Fibroblast of villous mesenchyme (primary cell): ENCODE measurements at regions not wholly inside any gene's neighbourhood (a gene's known extent, or its start where the extent isn't known, plus 50 kb on each side); places are given as distances from the start of the nearest gene placed in this dataset.
A peak's percentile ranks its signal among the peaks of the same experiment; 100 is the strongest.

Experiments
- DNase-seq: peaks from one replicate; pipeline ENCODE4 v3.0.0-alpha.2; 2010; ENCODE audit warnings: low read depth
- H3K4me3 ChIP-seq: 2 replicates; pipeline ENCODE4 v1.5.1; 2011; ENCODE audit warnings: low read depth, mild to moderate bottlenecking, low read length
- CTCF ChIP-seq: IDR thresholded peaks from 2 replicates; pipeline ENCODE4 v1.5.1; 2012; ENCODE audit warnings: low read depth, mild to moderate bottlenecking, low read length; ENCODE audit not compliant: insufficient read depth

DNA sequence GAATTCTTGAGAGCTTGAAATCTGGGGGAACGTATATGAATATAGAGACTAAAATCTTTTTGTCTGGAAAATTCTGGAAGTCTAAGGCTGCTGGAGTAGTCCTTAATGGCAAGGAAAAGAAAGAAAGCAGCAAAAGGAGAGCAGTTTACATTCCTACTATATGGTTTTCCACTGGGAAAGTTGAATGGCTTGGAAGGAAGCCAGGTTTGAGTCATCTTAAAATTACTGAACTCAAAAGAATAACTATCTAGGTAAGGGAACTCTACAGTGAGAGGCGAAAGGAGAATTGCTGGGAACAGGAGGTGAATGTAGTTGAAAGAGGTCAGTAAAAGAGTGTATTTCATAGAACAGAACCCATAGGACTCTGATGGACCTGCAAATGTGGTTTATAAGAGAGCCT lies 258.1 kb upstream of the EDIL3 start:
- TF ChIP-seq CTCF: no peak
- DNase-seq: peak; percentile 13
- H3K4me3 ChIP-seq: no peak overlapping the region

- H3K4me3 ChIP-seq: no peak overlapping the region
- DNase-seq: no peak
- TF ChIP-seq CTCF: no peak
These were observed 257.6 kb upstream of the EDIL3 start for GRCh38 chr5:84642324-84642723.

DNA sequence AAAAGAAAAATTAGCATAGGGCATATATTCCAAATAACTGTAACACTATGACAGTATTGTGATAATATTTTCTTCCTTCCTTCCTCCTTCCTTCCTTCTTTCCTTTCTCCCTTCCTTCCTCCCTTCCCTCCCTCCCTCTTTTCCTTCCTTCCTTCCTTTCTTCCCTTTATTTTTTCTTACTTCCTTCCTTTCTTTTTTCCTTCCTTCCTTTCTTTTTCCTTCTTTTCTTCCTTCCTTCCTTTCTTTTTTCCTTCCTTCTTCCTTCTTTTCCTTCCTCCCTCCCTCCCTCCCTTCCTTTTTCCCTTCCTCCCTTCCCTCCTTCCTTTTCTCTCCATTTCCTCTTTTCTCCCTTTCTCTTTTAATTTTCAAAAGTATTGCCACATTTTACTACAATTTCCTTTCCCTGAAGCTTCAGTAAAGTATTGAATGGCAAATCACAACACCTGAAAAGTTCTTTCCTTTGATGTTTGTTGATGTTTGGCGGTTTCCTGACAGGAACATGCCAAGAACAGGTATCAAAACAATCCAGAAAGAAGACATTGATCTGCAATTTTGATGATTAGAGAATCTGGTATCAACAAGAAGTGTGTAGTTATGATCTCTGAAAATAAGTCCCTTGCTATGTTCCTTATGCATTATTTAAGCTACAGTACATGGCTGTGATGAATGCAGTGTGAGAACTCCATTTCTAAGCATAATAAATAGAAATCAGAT lies 253.1 kb upstream of the EDIL3 start:
- no peak for DNase-seq
- no peak overlapping the region for H3K4me3 ChIP-seq
- no peak for TF ChIP-seq CTCF

DNA sequence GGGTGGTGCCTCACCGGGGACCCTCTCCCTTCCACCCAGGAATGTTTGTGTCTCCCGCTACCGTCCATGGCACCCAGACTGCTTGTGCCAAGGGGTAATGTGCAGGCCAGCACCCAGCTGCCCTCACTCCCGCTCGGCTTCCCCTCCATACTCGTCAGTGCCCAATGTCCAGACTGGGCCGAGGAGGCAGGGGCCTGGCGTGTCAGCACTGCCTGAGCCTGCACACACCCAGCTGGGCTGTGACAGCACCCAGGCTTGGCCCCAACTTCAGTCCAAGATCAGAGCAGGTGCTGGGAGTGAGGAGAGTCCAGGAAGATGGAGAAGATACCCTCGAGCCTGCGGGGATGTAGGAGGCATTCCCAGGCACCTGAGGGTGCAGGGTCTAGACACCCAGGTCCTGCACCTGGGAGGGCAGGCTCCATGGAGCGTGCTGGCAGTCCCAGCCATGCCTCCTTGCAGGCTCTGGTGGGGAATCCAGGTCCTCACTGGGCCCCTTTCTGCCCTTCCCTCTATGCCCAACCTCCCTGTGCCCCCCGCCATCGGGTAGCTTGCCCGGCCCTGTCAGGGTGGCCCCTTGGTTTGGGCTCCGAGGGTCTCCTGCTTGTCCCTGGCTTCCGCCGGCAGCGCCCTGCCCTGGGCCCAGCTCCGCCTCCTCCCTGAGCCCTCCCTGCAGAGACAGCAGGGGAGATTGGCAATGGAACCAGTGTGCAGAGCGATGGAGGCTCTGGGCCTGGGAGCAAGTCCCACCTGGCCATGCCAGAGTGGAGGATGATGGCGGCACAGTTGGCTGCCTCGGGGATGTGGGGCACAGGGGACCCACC lies 250.8 kb upstream of the EDIL3 start:
- DNase-seq: no peak
- H3K4me3 ChIP-seq: no peak overlapping the region
- TF ChIP-seq CTCF: no peak

DNA sequence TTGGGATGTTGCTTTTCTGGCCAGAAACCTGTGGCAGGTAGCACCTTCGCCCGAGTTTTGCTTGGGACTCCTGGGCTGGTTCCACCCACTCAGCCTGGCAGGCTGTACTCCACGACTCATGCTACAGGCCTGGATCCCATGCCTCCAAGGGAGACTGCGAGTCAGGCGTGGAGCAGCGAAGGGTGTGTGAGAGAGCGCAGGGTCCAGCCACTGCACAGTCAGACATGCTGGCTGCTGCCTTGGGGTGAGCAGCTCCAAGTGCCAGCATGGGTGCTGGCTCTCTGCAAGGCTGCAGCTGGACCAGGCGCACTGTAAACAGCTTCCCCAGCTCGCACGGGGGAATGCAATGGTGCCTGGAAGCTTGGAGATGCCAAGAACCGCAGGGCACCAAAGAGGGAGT lies 249.6 kb upstream of the EDIL3 start:
- TF ChIP-seq CTCF: no peak
- H3K4me3 ChIP-seq: no peak overlapping the region
- DNase-seq: no peak

GRCh38 chr5:84632418-84632817 lies 247.7 kb upstream of the EDIL3 start:
- DNase-seq: no peak
- H3K4me3 ChIP-seq: no peak overlapping the region
- no peak for TF ChIP-seq CTCF
